ENCODE measurements at regions not wholly inside any gene's neighbourhood (a gene's known extent, or its start where the extent isn't known, plus 50 kb on each side); places are given as distances from the start of the nearest gene placed in this dataset.

GRCh38 chr5:97931829-97932228, 748.8 kb upstream of the RIOK2 start:
- TF ChIP-seq POLR2AphosphoS5 (IDR thresholded peaks at IDR 0.05), result peak; percentile 84
- TF ChIP-seq EP300 (conservative IDR thresholded peaks at IDR 0.05; ENCODE audit: poor library complexity, severe bottlenecking), result peak; percentile 94
- no peak for TF ChIP-seq RAD21 (conservative IDR thresholded peaks at IDR 0.05)
- TF ChIP-seq, protein P1, sequence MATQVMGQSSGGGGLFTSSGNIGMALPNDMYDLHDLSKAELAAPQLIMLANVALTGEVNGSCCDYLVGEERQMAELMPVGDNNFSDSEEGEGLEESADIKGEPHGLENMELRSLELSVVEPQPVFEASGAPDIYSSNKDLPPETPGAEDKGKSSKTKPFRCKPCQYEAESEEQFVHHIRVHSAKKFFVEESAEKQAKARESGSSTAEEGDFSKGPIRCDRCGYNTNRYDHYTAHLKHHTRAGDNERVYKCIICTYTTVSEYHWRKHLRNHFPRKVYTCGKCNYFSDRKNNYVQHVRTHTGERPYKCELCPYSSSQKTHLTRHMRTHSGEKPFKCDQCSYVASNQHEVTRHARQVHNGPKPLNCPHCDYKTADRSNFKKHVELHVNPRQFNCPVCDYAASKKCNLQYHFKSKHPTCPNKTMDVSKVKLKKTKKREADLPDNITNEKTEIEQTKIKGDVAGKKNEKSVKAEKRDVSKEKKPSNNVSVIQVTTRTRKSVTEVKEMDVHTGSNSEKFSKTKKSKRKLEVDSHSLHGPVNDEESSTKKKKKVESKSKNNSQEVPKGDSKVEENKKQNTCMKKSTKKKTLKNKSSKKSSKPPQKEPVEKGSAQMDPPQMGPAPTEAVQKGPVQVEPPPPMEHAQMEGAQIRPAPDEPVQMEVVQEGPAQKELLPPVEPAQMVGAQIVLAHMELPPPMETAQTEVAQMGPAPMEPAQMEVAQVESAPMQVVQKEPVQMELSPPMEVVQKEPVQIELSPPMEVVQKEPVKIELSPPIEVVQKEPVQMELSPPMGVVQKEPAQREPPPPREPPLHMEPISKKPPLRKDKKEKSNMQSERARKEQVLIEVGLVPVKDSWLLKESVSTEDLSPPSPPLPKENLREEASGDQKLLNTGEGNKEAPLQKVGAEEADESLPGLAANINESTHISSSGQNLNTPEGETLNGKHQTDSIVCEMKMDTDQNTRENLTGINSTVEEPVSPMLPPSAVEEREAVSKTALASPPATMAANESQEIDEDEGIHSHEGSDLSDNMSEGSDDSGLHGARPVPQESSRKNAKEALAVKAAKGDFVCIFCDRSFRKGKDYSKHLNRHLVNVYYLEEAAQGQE (IDR thresholded peaks at IDR 0.05; ENCODE audit: borderline replicate concordance), result peak; percentile 33
- Histone ChIP-seq H2AFZ (ENCODE audit: low read depth, low read length) (no peak overlapping the region), H3K9me2 (ENCODE audit: insufficient read depth, low read length) (no peaks in the 10 kb centered on the region), H3K27me3 (ENCODE audit: insufficient read depth, low read depth, low read length) (no peaks in the 10 kb centered on the region), H3K4me3 (ENCODE audit: low read length) (peak overlapping the region; percentile 17), H3K9me3 (ENCODE audit: low read length) (no peaks in the 10 kb centered on the region), H3K79me2 (replicated peaks; ENCODE audit: insufficient read depth, low read length) (no peaks in the 10 kb centered on the region), H3K4me2 (ENCODE audit: low read length) (peak overlapping the region; percentile 71), H3K27ac (ENCODE audit: low read length) (peak overlapping the region; percentile 84), H3F3A (ENCODE audit: insufficient read depth, low read length, poor library complexity, severe bottlenecking) (peaks cover 10% of the 10 kb centered on the region), H3K36me3 (ENCODE audit: insufficient read depth, low read length) (no peaks in the 10 kb centered on the region), H4K20me1 (ENCODE audit: insufficient read depth) (no peaks in the 10 kb centered on the region), H3K9ac (ENCODE audit: low read length) (no peak overlapping the region)

- H3K4me2 ChIP-seq (ENCODE audit: low read length), result no peak overlapping the region
- TF ChIP-seq SMC3 (conservative IDR thresholded peaks at IDR 0.05; ENCODE audit: poor library complexity) (no peak), CTCF (IDR thresholded peaks at IDR 0.05; ENCODE audit: poor library complexity, severe bottlenecking) (no peak), RAD21 (conservative IDR thresholded peaks at IDR 0.05) (no peak), EZH2 (IDR thresholded peaks at IDR 0.05; ENCODE audit: borderline replicate concordance, insufficient read depth, low read length, poor library complexity, severe bottlenecking) (no peak), TAF1 (IDR thresholded peaks at IDR 0.05; ENCODE audit: low read depth) (no peak), EP300 (conservative IDR thresholded peaks at IDR 0.05; ENCODE audit: poor library complexity, severe bottlenecking) (no peak), MXI1 (conservative IDR thresholded peaks at IDR 0.05; ENCODE audit: poor library complexity, severe bottlenecking) (no peak), POLR2AphosphoS5 (IDR thresholded peaks at IDR 0.05) (no peak)
- TF ChIP-seq, protein P1 (IDR thresholded peaks at IDR 0.05; ENCODE audit: borderline replicate concordance), result no peak
- H3K9me2 ChIP-seq (ENCODE audit: insufficient read depth, low read length), result no peaks in the 10 kb centered on the region
Measured at GRCh38 chr5:97936231-97936630, 753.2 kb upstream of the RIOK2 start.

More at GRCh38 chr5:97936231-97936630, 753.2 kb upstream of the RIOK2 start:
- no peak overlapping the region for H3K9ac ChIP-seq (ENCODE audit: low read length)
- no peak overlapping the region for H3K4me3 ChIP-seq (ENCODE audit: low read length)
- no peak overlapping the region for H3K27ac ChIP-seq (ENCODE audit: low read length)
- H3K36me3 ChIP-seq (ENCODE audit: insufficient read depth, low read length), result no peaks in the 10 kb centered on the region
- H3K9me3 ChIP-seq (ENCODE audit: low read length), result no peaks in the 10 kb centered on the region
- peaks cover 9% of the 10 kb centered on the region for H3F3A ChIP-seq (ENCODE audit: insufficient read depth, low read length, poor library complexity, severe bottlenecking)
- H3K27me3 ChIP-seq (ENCODE audit: insufficient read depth, low read depth, low read length), result no peaks in the 10 kb centered on the region
- no peaks in the 10 kb centered on the region for H3K79me2 ChIP-seq (replicated peaks; ENCODE audit: insufficient read depth, low read length)
- H4K20me1 ChIP-seq (ENCODE audit: insufficient read depth), result no peaks in the 10 kb centered on the region
- no peak overlapping the region for H2AFZ ChIP-seq (ENCODE audit: low read depth, low read length)
